B cell (primary cell): ENCODE measurements at regions not wholly inside any gene's neighbourhood (a gene's known extent, or its start where the extent isn't known, plus 50 kb on each side); places are given as distances from the start of the nearest gene placed in this dataset.

ENCODE experiments used
- CTCF ChIP-seq: fragments of 200-600 bp; IDR thresholded peaks from one replicate; pipeline ENCODE4 v1.8.0; 2022; ENCODE audit warnings: antibody characterized with exemption, mild to moderate bottlenecking
- EZH2 ChIP-seq: IDR thresholded peaks from 2 replicates; pipeline ENCODE4 v1.6.1; 2012; ENCODE audit warnings: borderline replicate concordance, low read depth, mild to moderate bottlenecking, moderate library complexity, low read length; ENCODE audit not compliant: insufficient read depth, poor library complexity, severe bottlenecking

- TF ChIP-seq CTCF (no peak), EZH2 (no peak)
Measured at GRCh38 chr16:64150193-64150592, 971.7 kb downstream of the CDH11 start.
